Muscle of leg (tissue), 3 donors: ENCODE measurements at regions not wholly inside any gene's neighbourhood (a gene's known extent, or its start where the extent isn't known, plus 50 kb on each side); places are given as distances from the start of the nearest gene placed in this dataset.

ENCODE experiments used
- DNase-seq: peaks from one replicate; pipeline ENCODE4 v3.0.0; 2013
- H3K27ac ChIP-seq: one replicate; pipeline ENCODE4 v1.5.1; 2013; ENCODE audit warnings: mild to moderate bottlenecking, low read length, control low read depth
- H3K27me3 ChIP-seq: one replicate; pipeline ENCODE4 v1.6.1; 2013; ENCODE audit warnings: low read length; ENCODE audit not compliant: control insufficient read depth, insufficient read depth
- H3K36me3 ChIP-seq: one replicate; pipeline ENCODE4 v1.6.1; 2013; ENCODE audit warnings: low read length; ENCODE audit not compliant: control insufficient read depth, insufficient read depth
- H3K4me1 ChIP-seq: one replicate; pipeline ENCODE4 v1.6.1; 2013; ENCODE audit warnings: low read length; ENCODE audit not compliant: control insufficient read depth, insufficient read depth
- H3K4me3 ChIP-seq: one replicate; pipeline ENCODE4 v1.5.1; 2013; ENCODE audit warnings: low read length, control low read depth
- H3K9me3 ChIP-seq: replicated peaks from 2 replicates; pipeline ENCODE4 v1.6.1; 2013; ENCODE audit warnings: low read depth, low read length; ENCODE audit not compliant: control insufficient read depth
- WGBS: methylation state at CpG from one replicate; pipeline ENCODE4 v1.1.5; 2013; ENCODE audit warnings: missing lambda C conversion rate; ENCODE audit not compliant: insufficient coverage; 5-methylcytosine and 5-hydroxymethylcytosine counted together

DNA sequence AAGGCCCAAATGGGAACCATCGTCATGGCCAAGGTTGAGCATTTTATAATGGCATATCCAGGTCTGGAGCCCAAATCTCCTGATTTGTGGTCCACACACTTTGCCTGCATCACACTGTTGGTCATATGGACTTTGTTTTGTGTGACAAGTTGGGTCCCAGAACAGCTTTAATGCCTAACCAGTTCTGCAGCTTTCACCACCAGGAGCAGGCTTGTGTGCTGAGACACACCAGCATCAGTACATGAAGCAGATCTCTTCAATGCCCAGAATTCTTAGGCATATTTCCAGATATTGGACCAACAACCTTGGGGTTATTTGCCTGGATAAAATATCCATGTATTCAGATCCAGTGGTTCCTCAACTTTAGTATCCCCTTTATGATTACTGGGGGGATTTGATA lies 371.3 kb downstream of the FBXW7 start:
- no peaks in the 10 kb centered on the region for H3K9me3 ChIP-seq
- peaks cover 5% of the 10 kb centered on the region for H3K27me3 ChIP-seq
- H3K4me1 ChIP-seq, result no peaks in the 10 kb centered on the region
- no peak for DNase-seq
- no peak overlapping the region for H3K4me3 ChIP-seq
- H3K27ac ChIP-seq, result no peak overlapping the region
- WGBS, result 71% methylated on average over 1 of the region's 1 CpG
- H3K36me3 ChIP-seq, result no peaks in the 10 kb centered on the region

GRCh38 chr4:152162331-152162697 lies 373.6 kb downstream of the FBXW7 start:
- no peaks in the 10 kb centered on the region for H3K4me1 ChIP-seq
- peaks cover 7% of the 10 kb centered on the region for H3K27me3 ChIP-seq
- WGBS, result 33% methylated on average over 1 of the region's 2 CpGs
- DNase-seq, result no peak
- no peak overlapping the region for H3K27ac ChIP-seq
- H3K36me3 ChIP-seq, result no peaks in the 10 kb centered on the region
- no peaks in the 10 kb centered on the region for H3K9me3 ChIP-seq
- no peak overlapping the region for H3K4me3 ChIP-seq

GRCh38 chr4:152161676-152162330 lies 374.1 kb downstream of the FBXW7 start:
- H3K9me3 ChIP-seq, result no peaks in the 10 kb centered on the region
- H3K27me3 ChIP-seq, result peaks cover 7% of the 10 kb centered on the region
- 63% methylated on average over 2 of the region's 3 CpGs for WGBS
- H3K27ac ChIP-seq, result no peak overlapping the region
- no peaks in the 10 kb centered on the region for H3K4me1 ChIP-seq
- H3K36me3 ChIP-seq, result no peaks in the 10 kb centered on the region
- peak; percentile 28 for DNase-seq
- no peak overlapping the region for H3K4me3 ChIP-seq

GRCh38 chr4:152160225-152160800 lies 375.6 kb downstream of the FBXW7 start:
- H3K4me3 ChIP-seq, result no peak overlapping the region

GRCh38 chr4:152159773-152160172 lies 376.1 kb downstream of the FBXW7 start:
- DNase-seq, result no peak
- no peak overlapping the region for H3K4me3 ChIP-seq
- WGBS, result 83% methylated on average over 1 of the region's 2 CpGs
- H3K27ac ChIP-seq, result no peak overlapping the region
- H3K36me3 ChIP-seq, result no peaks in the 10 kb centered on the region
- H3K27me3 ChIP-seq, result peaks cover 10% of the 10 kb centered on the region
- no peaks in the 10 kb centered on the region for H3K9me3 ChIP-seq
- H3K4me1 ChIP-seq, result no peaks in the 10 kb centered on the region

More at GRCh38 chr4:152160225-152160800, 375.6 kb downstream of the FBXW7 start:
- no peak for DNase-seq
- 81% methylated on average over 11 of the region's 13 CpGs for WGBS
- Histone ChIP-seq H3K9me3 (no peaks in the 10 kb centered on the region), H3K27ac (no peak overlapping the region), H3K27me3 (peaks cover 7% of the 10 kb centered on the region), H3K36me3 (no peaks in the 10 kb centered on the region), H3K4me1 (no peaks in the 10 kb centered on the region)

DNA sequence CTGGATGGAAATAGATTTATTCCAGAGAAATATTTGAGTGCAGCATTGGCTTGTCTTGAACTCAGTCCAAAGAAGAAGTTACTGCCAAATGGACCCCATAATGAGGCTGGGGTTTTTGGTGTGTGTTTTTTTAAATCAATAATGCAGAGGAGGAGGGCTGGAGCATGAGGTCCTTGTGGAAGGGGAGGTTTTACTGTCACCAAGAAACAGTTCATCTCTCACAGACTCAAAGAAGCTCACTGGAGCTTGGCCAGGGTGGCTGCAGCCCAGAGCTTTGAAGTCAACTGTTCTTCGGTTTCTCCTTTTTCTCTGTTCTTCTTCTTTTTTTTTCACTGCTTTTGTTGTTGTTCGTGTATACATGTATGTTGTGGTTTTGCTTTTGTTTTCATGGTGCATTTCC lies 377.7 kb downstream of the FBXW7 start:
- Histone ChIP-seq H3K27ac (no peak overlapping the region), H3K4me3 (no peak overlapping the region), H3K4me1 (no peaks in the 10 kb centered on the region), H3K36me3 (no peaks in the 10 kb centered on the region), H3K27me3 (peaks cover 10% of the 10 kb centered on the region), H3K9me3 (no peaks in the 10 kb centered on the region)
- DNase-seq, result peak; percentile 8
- WGBS, result no CpG with 5 or more reads among the region's 2 CpGs

DNA sequence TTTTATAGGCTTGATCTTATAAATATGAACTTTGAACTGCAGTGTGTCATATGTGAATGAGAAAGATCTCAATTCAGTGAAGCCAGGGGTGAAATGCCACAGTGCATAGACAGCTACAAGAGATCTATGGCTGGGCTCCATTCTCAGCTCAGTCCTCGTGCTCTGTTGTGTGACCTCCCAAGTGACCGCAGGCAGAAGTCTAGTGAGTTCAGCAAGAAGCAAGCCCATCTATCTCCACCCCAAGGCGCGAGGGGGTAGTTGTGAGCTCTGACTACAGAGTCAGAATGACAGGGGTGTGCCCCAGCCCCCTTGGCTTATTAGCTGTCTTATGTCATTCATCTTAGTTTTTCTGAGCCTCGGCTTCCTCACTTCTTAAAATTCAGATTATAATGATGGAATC lies 378.3 kb downstream of the FBXW7 start:
- Histone ChIP-seq H3K27ac (no peak overlapping the region), H3K36me3 (no peaks in the 10 kb centered on the region), H3K4me1 (no peaks in the 10 kb centered on the region), H3K27me3 (peaks cover 10% of the 10 kb centered on the region), H3K9me3 (no peaks in the 10 kb centered on the region), H3K4me3 (no peak overlapping the region)
- WGBS, result no CpG with 5 or more reads among the region's 5 CpGs
- DNase-seq, result no peak

DNA sequence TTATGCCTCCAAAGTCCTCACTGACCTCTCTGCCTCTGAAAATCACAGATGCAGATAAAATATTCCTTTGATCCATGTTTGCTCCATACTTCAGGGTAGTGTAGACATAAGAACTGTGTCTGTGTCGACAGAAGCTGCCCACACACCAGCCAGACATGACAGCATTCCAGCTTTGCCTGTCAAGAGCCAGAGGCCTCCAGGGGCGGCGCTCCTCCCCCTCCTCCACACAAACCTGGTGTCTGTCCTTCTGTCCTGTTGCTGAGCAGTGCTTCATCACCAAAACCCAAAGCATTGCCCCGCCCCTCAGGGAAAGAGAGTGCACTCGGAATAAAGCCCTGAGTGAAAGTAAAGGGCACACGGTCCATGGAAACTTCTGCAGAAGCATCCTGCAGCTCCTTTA lies 379.4 kb downstream of the FBXW7 start:
- 65% methylated on average over 6 of the region's 6 CpGs for WGBS
- no peaks in the 10 kb centered on the region for H3K4me1 ChIP-seq
- no peak overlapping the region for H3K27ac ChIP-seq

DNA sequence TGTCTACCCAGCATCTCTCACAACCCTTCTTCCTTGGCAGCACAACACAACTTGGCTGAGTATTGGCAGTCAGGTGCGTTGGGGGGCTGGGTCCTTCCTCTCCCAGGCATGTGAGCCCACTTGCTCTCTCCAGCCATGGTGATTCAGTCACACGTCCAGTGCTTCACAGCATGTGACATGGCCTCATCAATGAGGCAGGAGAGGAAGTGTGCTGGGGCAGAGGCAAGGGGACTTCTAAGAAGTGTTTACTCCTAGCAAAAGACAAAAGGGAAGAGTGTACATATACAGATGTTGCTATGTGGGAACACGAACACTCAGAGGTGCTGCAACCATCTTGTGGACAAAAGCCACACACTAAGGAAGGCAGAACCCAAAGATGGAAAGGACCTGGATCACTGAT lies 380.8 kb downstream of the FBXW7 start:
- WGBS, result 63% methylated on average over 1 of the region's 3 CpGs
- no peaks in the 10 kb centered on the region for H3K4me1 ChIP-seq
- no peaks in the 10 kb centered on the region for H3K36me3 ChIP-seq
- no peak overlapping the region for H3K27ac ChIP-seq
- H3K27me3 ChIP-seq, result peaks cover 6% of the 10 kb centered on the region
- no peak for DNase-seq
- H3K4me3 ChIP-seq, result no peak overlapping the region
- H3K9me3 ChIP-seq, result no peaks in the 10 kb centered on the region

More for the DNA sequence above, 379.4 kb downstream of the FBXW7 start:
- Histone ChIP-seq H3K9me3 (no peaks in the 10 kb centered on the region), H3K36me3 (no peaks in the 10 kb centered on the region), H3K4me3 (no peak overlapping the region), H3K27me3 (peaks cover 10% of the 10 kb centered on the region)
- DNase-seq, result no peak

- no peak for DNase-seq
- Histone ChIP-seq H3K4me1 (no peaks in the 10 kb centered on the region), H3K9me3 (no peaks in the 10 kb centered on the region), H3K4me3 (no peak overlapping the region), H3K27ac (no peak overlapping the region), H3K27me3 (peaks cover 6% of the 10 kb centered on the region), H3K36me3 (no peaks in the 10 kb centered on the region)
- WGBS, result no CpG with 5 or more reads among the region's 2 CpGs
Observed at GRCh38 chr4:152154433-152154832, 381.5 kb downstream of the FBXW7 start.
